Adrenal gland (tissue), 9 donors: ENCODE measurements at regions not wholly inside any gene's neighbourhood (a gene's known extent, or its start where the extent isn't known, plus 50 kb on each side); places are given as distances from the start of the nearest gene placed in this dataset.

Experiments
- DNase-seq, 7 donors: peaks; one replicate each; pipeline ENCODE4 v3.0.0-alpha.2; 2019 to 2020
- H3K27ac ChIP-seq, 5 donors: fragments of 200-600 bp; sonication (generic) in 4 of 5; 1 replicate in 3 of 5; 2 replicates in 2 of 5; pipeline versions ENCODE4 v1.5.1 to v1.8.0; 2016 to 2020; ENCODE audit warnings: mild to moderate bottlenecking in 1 of 5
- H3K27me3 ChIP-seq: fragments of 200-600 bp; 2 replicates; pipeline ENCODE4 v1.8.0; 2021
- H3K36me3 ChIP-seq, 2 donors: fragments of 200-600 bp; replicated peaks in 1 of 2; 1 replicate in 1 of 2; 2 replicates in 1 of 2; pipeline versions ENCODE4 v1.5.1 to v1.8.0; 2018 to 2022
- H3K4me1 ChIP-seq, 2 donors: fragments of 200-600 bp; replicated peaks in 1 of 2; 1 replicate in 1 of 2; 2 replicates in 1 of 2; pipeline versions ENCODE4 v1.5.1 to v1.8.0; 2018 to 2021
- H3K4me3 ChIP-seq, 4 donors: fragments of 200-600 bp; sonication (generic) in 3 of 4; one replicate each; pipeline ENCODE4 v1.5.1; 2016 to 2018
- H3K9me3 ChIP-seq, 3 donors: fragments of 200-600 bp; sonication (generic) in 1 of 3; replicated peaks in 1 of 3; 1 replicate in 2 of 3; 2 replicates in 1 of 3; pipeline versions ENCODE4 v1.5.1 to v1.8.0; 2016 to 2021
- CTCF ChIP-seq, 6 experiments: fragments of 450-650 bp in 4 of 6; fragments of 200-600 bp in 2 of 6; sonication (generic) in 1 of 6; IDR thresholded peaks; 1 replicate in 5 of 6; 2 replicates in 1 of 6; pipeline versions ENCODE4 v1.5.1 to v1.8.0; 2016 to 2021; ENCODE audit warnings: antibody characterized with exemption in 6 of 6, mild to moderate bottlenecking in 2 of 6, moderate library complexity in 1 of 6
- POLR2A ChIP-seq, 2 donors: fragments of 450-650 bp; IDR thresholded peaks; one replicate each; pipeline ENCODE4 v1.6.1; 2017; ENCODE audit warnings: antibody characterized with exemption in 2 of 2, mild to moderate bottlenecking in 2 of 2, moderate library complexity in 1 of 2
- WGBS, 4 donors: extraction: QIAGEN DNeasy Blood & Tissue Kit in 2 of 4; methylation state at CpG; one replicate each; pipeline versions ENCODE4 v1.1.5 to v1.1.7; 2013 to 2017; 5-methylcytosine and 5-hydroxymethylcytosine counted together
- intact Hi-C, 2 donors: fragments of 100-400 bp; cut with DNase I; formaldehyde crosslinking; loops; one replicate each; pipeline versions ENCODE4 v1.14.1 to v1.15.0; 2022 to 2023
- donor health status: healthy with polysubstance abuse.
- donor health status: Bipolar disorder and iron deficiency.
- donor health status: DM: yes; HTN: yes; CAD: no.
- donor health status: DM: no; HTN: no; CAD: no.
- donor health status: DM: no; HTN: no; CAD: no.

GRCh38 chr10:6699336-6699735 lies 119.3 kb upstream of the PRKCQ start:
- TF ChIP-seq POLR2A (IDR thresholded peaks at IDR 0.05) = no peak
- TF ChIP-seq CTCF (IDR thresholded peaks at IDR 0.05) = no peak
- WGBS, 4 donors = 86 to 92% (median 91%) methylated on average over 4 of the region's 4 CpGs

GRCh38 chr10:6695519-6695918 lies 115.4 kb upstream of the PRKCQ start:
- H3K4me1 ChIP-seq = no peaks in the 10 kb centered on the region
- no peak overlapping the region for H3K27ac ChIP-seq
- TF ChIP-seq CTCF (IDR thresholded peaks at IDR 0.05) = no peak
- no peak for TF ChIP-seq POLR2A (IDR thresholded peaks at IDR 0.05)
- DNase-seq = no peak
- intact Hi-C loops = no loop called here
- H3K36me3 ChIP-seq = no peaks in the 10 kb centered on the region
- WGBS, 4 donors = 80 to 94% (median 90%) methylated on average over 1 of the region's 1 CpG
- no peak overlapping the region for H3K4me3 ChIP-seq
- H3K9me3 ChIP-seq = no peaks in the 10 kb centered on the region
- no peaks in the 10 kb centered on the region for H3K27me3 ChIP-seq

More at GRCh38 chr10:6699336-6699735, 119.3 kb upstream of the PRKCQ start:
- H3K4me1 ChIP-seq = no peaks in the 10 kb centered on the region
- no peaks in the 10 kb centered on the region for H3K36me3 ChIP-seq
- intact Hi-C loops = no loop called here
- no peak overlapping the region for H3K27ac ChIP-seq
- H3K27me3 ChIP-seq = no peaks in the 10 kb centered on the region
- H3K4me3 ChIP-seq = no peak overlapping the region
- no peaks in the 10 kb centered on the region for H3K9me3 ChIP-seq
- no peak for DNase-seq

- DNase-seq = no peak
- Histone ChIP-seq H3K36me3 (no peaks in the 10 kb centered on the region), H3K4me3 (no peak overlapping the region), H3K27me3 (no peaks in the 10 kb centered on the region), H3K9me3 (no peaks in the 10 kb centered on the region), H3K27ac (no peak overlapping the region), H3K4me1 (no peaks in the 10 kb centered on the region)
- no peak for TF ChIP-seq CTCF (IDR thresholded peaks at IDR 0.05)
- no peak for TF ChIP-seq POLR2A (IDR thresholded peaks at IDR 0.05)
- 81 to 85% (median 83%) methylated on average over 8 of the region's 8 CpGs for WGBS, 4 donors
- intact Hi-C loops = no loop called here
Measured at GRCh38 chr10:6694447-6695140, 114.5 kb upstream of the PRKCQ start.

GRCh38 chr10:6692856-6693255 lies 112.8 kb upstream of the PRKCQ start:
- WGBS, 4 donors = 72 to 88% (median 75%) methylated on average over 7 of the region's 7 CpGs
- DNase-seq = no peak
- no peak overlapping the region for H3K4me3 ChIP-seq
- no peaks in the 10 kb centered on the region for H3K36me3 ChIP-seq
- no peaks in the 10 kb centered on the region for H3K9me3 ChIP-seq
- no peak overlapping the region for H3K27ac ChIP-seq
- H3K4me1 ChIP-seq = no peaks in the 10 kb centered on the region
- no peak for TF ChIP-seq POLR2A (IDR thresholded peaks at IDR 0.05)
- TF ChIP-seq CTCF (IDR thresholded peaks at IDR 0.05) = no peak
- intact Hi-C loops = no loop called here
- H3K27me3 ChIP-seq = no peaks in the 10 kb centered on the region
